Endodermal cell (in vitro differentiated cells): ENCODE measurements at regions not wholly inside any gene's neighbourhood (a gene's known extent, or its start where the extent isn't known, plus 50 kb on each side); places are given as distances from the start of the nearest gene placed in this dataset.

Experiments
- DNase-seq: peaks from one replicate; pipeline ENCODE4 v3.0.0-alpha.2; 2017
- H3K27ac ChIP-seq: 2 replicates; pipeline ENCODE4 v1.5.1; 2013; ENCODE audit warnings: mild to moderate bottlenecking, low read depth, low read length, moderate library complexity
- H3K27me3 ChIP-seq: 2 replicates; pipeline ENCODE4 v1.6.1; 2013; ENCODE audit warnings: mild to moderate bottlenecking, low read length, moderate library complexity; ENCODE audit not compliant: insufficient read depth, control insufficient read depth, poor library complexity, severe bottlenecking
- H3K36me3 ChIP-seq: 2 replicates; pipeline ENCODE4 v1.7.0; 2013; ENCODE audit warnings: mild to moderate bottlenecking, low read length, moderate library complexity; ENCODE audit not compliant: control insufficient read depth, insufficient read depth
- H3K4me1 ChIP-seq: one replicate; pipeline ENCODE4 v1.7.0; 2013; ENCODE audit warnings: low read length; ENCODE audit not compliant: control insufficient read depth, insufficient read depth
- H3K4me3 ChIP-seq: 2 replicates; pipeline ENCODE4 v1.5.1; 2013; ENCODE audit warnings: mild to moderate bottlenecking, low read length, moderate library complexity
- H3K9ac ChIP-seq: 2 replicates; pipeline ENCODE4 v1.6.1; 2013; ENCODE audit warnings: mild to moderate bottlenecking, low read length, moderate library complexity; ENCODE audit not compliant: poor library complexity, severe bottlenecking; ENCODE audit errors: extremely low read depth
- H3K9me3 ChIP-seq: 2 replicates; pipeline ENCODE4 v1.6.1; 2013; ENCODE audit warnings: mild to moderate bottlenecking, low read length, moderate library complexity; ENCODE audit not compliant: control insufficient read depth
- H3K27ac Mint-ChIP-seq: 2 replicates; pipeline ENCODE4 v1.8.0; 2020; ENCODE audit warnings: mixed read lengths
- H3K27me3 Mint-ChIP-seq: 2 replicates; pipeline ENCODE4 v1.8.0; 2021; ENCODE audit warnings: mild to moderate bottlenecking, mixed read lengths; ENCODE audit not compliant: insufficient read depth
- H3K36me3 Mint-ChIP-seq: 2 replicates; pipeline ENCODE4 v1.8.0; 2020; ENCODE audit warnings: low read depth, mixed read lengths
- H3K4me1 Mint-ChIP-seq: 2 replicates; pipeline ENCODE4 v1.8.0; 2020; ENCODE audit warnings: mixed read lengths
- H3K4me3 Mint-ChIP-seq: 2 replicates; pipeline ENCODE4 v1.8.0; 2020; ENCODE audit warnings: mild to moderate bottlenecking, moderate library complexity, mixed read lengths
- H3K9me3 Mint-ChIP-seq: 2 replicates; pipeline ENCODE4 v1.8.0; 2020; ENCODE audit warnings: mild to moderate bottlenecking, mixed read lengths
- CTCF ChIP-seq: fragments of 200-600 bp; sonication (generic); conservative IDR thresholded peaks from 2 replicates; pipeline ENCODE4 v1.5.0; 2021; ENCODE audit warnings: antibody characterized with exemption, mild to moderate bottlenecking
- WGBS, 2 experiments: methylation state at CpG; one replicate each; pipeline versions ENCODE4 v1.1.5 to v1.1.7; 2013; ENCODE audit warnings: missing lambda C conversion rate in 2 of 2, mixed read lengths in 1 of 2; ENCODE audit not compliant: insufficient coverage in 1 of 2, insufficient read length in 1 of 2; 5-methylcytosine and 5-hydroxymethylcytosine counted together

- no peak overlapping the region for H3K9ac ChIP-seq
- no peak for DNase-seq
- H3K27me3 ChIP-seq = no peaks in the 10 kb centered on the region
- H3K27me3 Mint-ChIP-seq = no peaks in the 10 kb centered on the region
- peaks cover 2% of the 10 kb centered on the region for H3K4me1 Mint-ChIP-seq
- WGBS, 2 experiments = 100% methylated on average over 1 of the region's 1 CpG; no CpG with 5 or more reads in 1 of the 2 experiments
- no peaks in the 10 kb centered on the region for H3K36me3 ChIP-seq
- H3K27ac Mint-ChIP-seq = no peak overlapping the region
- no peak for TF ChIP-seq CTCF
- H3K27ac ChIP-seq = no peak overlapping the region
- no peaks in the 10 kb centered on the region for H3K9me3 ChIP-seq
- H3K4me3 Mint-ChIP-seq = no peak overlapping the region
- no peaks in the 10 kb centered on the region for H3K4me1 ChIP-seq
- H3K4me3 ChIP-seq = no peak overlapping the region
- H3K9me3 Mint-ChIP-seq = no peaks in the 10 kb centered on the region
- no peaks in the 10 kb centered on the region for H3K36me3 Mint-ChIP-seq
Observed at GRCh38 chr5:67966712-67967111, 248.8 kb upstream of the PIK3R1 start.

DNA sequence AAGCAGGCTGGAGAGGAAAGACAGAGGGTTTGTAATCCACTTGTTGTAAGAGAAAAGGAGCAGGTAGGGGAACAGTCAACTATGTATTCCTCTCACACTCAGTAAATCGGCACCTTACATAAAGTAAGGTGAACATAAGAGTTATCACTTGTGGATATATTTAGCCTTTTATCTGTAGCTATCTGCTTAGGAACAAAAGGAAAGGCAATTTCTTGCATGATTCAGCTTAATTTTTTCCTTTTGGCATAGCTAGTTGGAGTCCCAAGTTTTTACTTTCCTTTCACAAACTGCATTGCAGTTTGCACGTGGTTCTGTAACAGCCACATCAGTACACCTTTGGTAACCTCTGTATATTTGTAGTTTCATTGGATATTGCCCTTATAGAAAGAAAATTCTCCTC, 250.9 kb upstream of the PIK3R1 start:
- Mint-ChIP-seq H3K27me3 (no peaks in the 10 kb centered on the region), H3K27ac (no peak overlapping the region), H3K4me3 (no peak overlapping the region), H3K36me3 (no peaks in the 10 kb centered on the region), H3K4me1 (peaks cover 2% of the 10 kb centered on the region), H3K9me3 (no peaks in the 10 kb centered on the region)
- H3K9ac ChIP-seq = no peak overlapping the region
- no peaks in the 10 kb centered on the region for H3K27me3 ChIP-seq
- H3K4me3 ChIP-seq = no peak overlapping the region
- H3K4me1 ChIP-seq = no peaks in the 10 kb centered on the region
- no peaks in the 10 kb centered on the region for H3K36me3 ChIP-seq
- H3K9me3 ChIP-seq = no peaks in the 10 kb centered on the region
- DNase-seq = no peak
- no peak overlapping the region for H3K27ac ChIP-seq
- TF ChIP-seq CTCF = no peak
- WGBS, 2 experiments = 94 to 100% methylated on average over 1 to 2 of the region's 2 CpGs

GRCh38 chr5:67963789-67964519, 251.6 kb upstream of the PIK3R1 start:
- Mint-ChIP-seq H3K4me1 (peaks cover 2% of the 10 kb centered on the region), H3K4me3 (no peak overlapping the region), H3K36me3 (no peaks in the 10 kb centered on the region), H3K27ac (no peak overlapping the region), H3K27me3 (no peaks in the 10 kb centered on the region), H3K9me3 (no peaks in the 10 kb centered on the region)
- H3K9me3 ChIP-seq = no peaks in the 10 kb centered on the region
- TF ChIP-seq CTCF = no peak
- no peak overlapping the region for H3K9ac ChIP-seq
- H3K27ac ChIP-seq = no peak overlapping the region
- H3K4me3 ChIP-seq = no peak overlapping the region
- DNase-seq = no peak
- no peaks in the 10 kb centered on the region for H3K36me3 ChIP-seq
- no peaks in the 10 kb centered on the region for H3K27me3 ChIP-seq
- 92 to 100% methylated on average over 1 to 3 of the region's 4 CpGs for WGBS, 2 experiments
- H3K4me1 ChIP-seq = no peaks in the 10 kb centered on the region
